ENCODE measurements at regions not wholly inside any gene's neighbourhood (a gene's known extent, or its start where the extent isn't known, plus 50 kb on each side); places are given as distances from the start of the nearest gene placed in this dataset.
A peak's percentile ranks its signal among the peaks of the same experiment; 100 is the strongest.
"Not testable (repeated sequence)": the region's sequence is repeated elsewhere in the genome, so short reads cannot be mapped to it uniquely, and the experiment has no call there.

- H3K4me1 Mint-ChIP-seq, result peaks cover 7 to 19% (median 12%) of the 10 kb centered on the region in 3 donors
- not testable (repeated sequence) for H3K27me3 Mint-ChIP-seq, H3K36me3 Mint-ChIP-seq, H3K27ac Mint-ChIP-seq, H3K4me3 Mint-ChIP-seq
- peaks cover 2 to 10% (median 4%) of the 10 kb centered on the region in 3 donors for H3K9me3 Mint-ChIP-seq
Measured at GRCh38 chr5:122669709-122670108, 105.2 kb upstream of the SNX2 start.

GRCh38 chr5:122673343-122673742 is 101.5 kb upstream of the SNX2 start:
- Mint-ChIP-seq H3K27ac (no peak overlapping the region), H3K36me3 (peaks cover 4% of the 10 kb centered on the region), H3K27me3 (no peaks in the 10 kb centered on the region), H3K9me3 (peaks cover 2 to 12% (median 4%) of the 10 kb centered on the region in 3 donors), H3K4me1 (peaks cover 10 to 19% (median 12%) of the 10 kb centered on the region in 3 donors), H3K4me3 (no peak overlapping the region)

- H3K27ac Mint-ChIP-seq, result no peak overlapping the region
- H3K4me1 Mint-ChIP-seq, result peaks cover 7 to 19% (median 8%) of the 10 kb centered on the region in 3 donors
- H3K4me3 Mint-ChIP-seq, result no peak overlapping the region
- peaks cover 2 to 12% (median 4%) of the 10 kb centered on the region in 3 donors for H3K9me3 Mint-ChIP-seq
- no peaks in the 10 kb centered on the region for H3K27me3 Mint-ChIP-seq
- H3K36me3 Mint-ChIP-seq, result peaks cover 4% of the 10 kb centered on the region
Measured at GRCh38 chr5:122674385-122674784, 100.5 kb upstream of the SNX2 start.

- peaks cover 0 to 3% (median 2%) of the 10 kb centered on the region in 3 donors for H3K9me3 Mint-ChIP-seq
- H3K4me3 Mint-ChIP-seq, result no peak overlapping the region
- peak overlapping the region in 1 of 3 donors; percentile 7 for H3K27ac Mint-ChIP-seq
- H3K27me3 Mint-ChIP-seq, result no peaks in the 10 kb centered on the region
- peaks cover 2% of the 10 kb centered on the region for H3K36me3 Mint-ChIP-seq
- H3K4me1 Mint-ChIP-seq, result peaks cover 0 to 7% (median 7%) of the 10 kb centered on the region in 3 donors
Measured at GRCh38 chr5:122680623-122681350, 94.1 kb upstream of the SNX2 start.

- Mint-ChIP-seq H3K27me3 (no peaks in the 10 kb centered on the region), H3K27ac (no peak overlapping the region), H3K4me1 (peaks cover 3 to 13% (median 7%) of the 10 kb centered on the region in 3 donors), H3K4me3 (no peak overlapping the region), H3K9me3 (peaks cover 0 to 3% (median 0%) of the 10 kb centered on the region in 3 donors), H3K36me3 (no peaks in the 10 kb centered on the region)
Measured at GRCh38 chr5:122683631-122684030, 91.2 kb upstream of the SNX2 start.

GRCh38 chr5:122690266-122690665 is 84.6 kb upstream of the SNX2 start:
- Mint-ChIP-seq H3K9me3 (no peaks in the 10 kb centered on the region), H3K27ac (peak overlapping the region in 1 of 3 donors; percentile 74), H3K27me3 (no peaks in the 10 kb centered on the region), H3K4me1 (peaks cover 17 to 34% (median 28%) of the 10 kb centered on the region in 3 donors), H3K4me3 (no peak overlapping the region), H3K36me3 (no peaks in the 10 kb centered on the region)

GRCh38 chr5:122691931-122692330 is 82.9 kb upstream of the SNX2 start:
- peak overlapping the region in 1 of 3 donors; percentile 4 for H3K27ac Mint-ChIP-seq
- H3K4me3 Mint-ChIP-seq, result no peak overlapping the region
- H3K4me1 Mint-ChIP-seq, result peaks cover 26 to 47% (median 35%) of the 10 kb centered on the region in 3 donors
- no peaks in the 10 kb centered on the region for H3K9me3 Mint-ChIP-seq
- H3K36me3 Mint-ChIP-seq, result no peaks in the 10 kb centered on the region
- no peaks in the 10 kb centered on the region for H3K27me3 Mint-ChIP-seq

GRCh38 chr5:122693963-122694362 is 80.9 kb upstream of the SNX2 start:
- no peaks in the 10 kb centered on the region for H3K36me3 Mint-ChIP-seq

GRCh38 chr5:122694884-122695283 is 80.0 kb upstream of the SNX2 start:
- peak overlapping the region in 2 of 4 donors; percentile 65 for H3K4me3 Mint-ChIP-seq
- H3K36me3 Mint-ChIP-seq, result no peaks in the 10 kb centered on the region
- H3K27ac Mint-ChIP-seq, result peak overlapping the region; percentile 48 to 91 (median 83)
- no peaks in the 10 kb centered on the region for H3K27me3 Mint-ChIP-seq
- H3K4me1 Mint-ChIP-seq, result peaks cover 30 to 50% (median 43%) of the 10 kb centered on the region in 3 donors
- no peaks in the 10 kb centered on the region for H3K9me3 Mint-ChIP-seq

More at GRCh38 chr5:122693963-122694362, 80.9 kb upstream of the SNX2 start:
- H3K9me3 Mint-ChIP-seq, result no peaks in the 10 kb centered on the region
- no peak overlapping the region for H3K4me3 Mint-ChIP-seq
- H3K27me3 Mint-ChIP-seq, result no peaks in the 10 kb centered on the region
- H3K4me1 Mint-ChIP-seq, result peaks cover 33 to 49% (median 41%) of the 10 kb centered on the region in 3 donors
- H3K27ac Mint-ChIP-seq, result peak overlapping the region in 1 of 3 donors; percentile 33

- not testable (repeated sequence) for H3K27me3 Mint-ChIP-seq, H3K36me3 Mint-ChIP-seq, H3K9me3 Mint-ChIP-seq
- Mint-ChIP-seq H3K27ac (peak overlapping the region; percentile 90 to 98 (median 91)), H3K4me1 (peaks cover 45 to 56% (median 52%) of the 10 kb centered on the region in 3 donors), H3K4me3 (peak overlapping the region; percentile 60 to 83 (median 68))
Measured at GRCh38 chr5:122696735-122697134, 78.1 kb upstream of the SNX2 start.

- peaks cover 47 to 59% (median 51%) of the 10 kb centered on the region in 3 donors for H3K4me1 Mint-ChIP-seq
- no peaks in the 10 kb centered on the region for H3K27me3 Mint-ChIP-seq
- peak overlapping the region; percentile 60 to 83 (median 68) for H3K4me3 Mint-ChIP-seq
- H3K9me3 Mint-ChIP-seq, result no peaks in the 10 kb centered on the region
- no peaks in the 10 kb centered on the region for H3K36me3 Mint-ChIP-seq
- peak overlapping the region; percentile 90 to 98 (median 91) for H3K27ac Mint-ChIP-seq
Measured at GRCh38 chr5:122697191-122697590, 77.7 kb upstream of the SNX2 start.

- Mint-ChIP-seq H3K4me3 (peak overlapping the region; percentile 6 to 79 (median 16)), H3K36me3 (no peaks in the 10 kb centered on the region), H3K27ac (peak overlapping the region; percentile 54 to 87 (median 59)), H3K9me3 (no peaks in the 10 kb centered on the region), H3K4me1 (peaks cover 49 to 70% (median 60%) of the 10 kb centered on the region in 3 donors), H3K27me3 (no peaks in the 10 kb centered on the region)
Measured at GRCh38 chr5:122699201-122699600, 75.7 kb upstream of the SNX2 start.

GRCh38 chr5:122701640-122702523 is 73.0 kb upstream of the SNX2 start:
- H3K27ac Mint-ChIP-seq, result peak overlapping the region; percentile 93 to 100 (median 98)

GRCh38 chr5:122702524-122702875 is 72.4 kb upstream of the SNX2 start:
- peak overlapping the region; percentile 61 to 84 (median 73) for H3K4me3 Mint-ChIP-seq
- H3K9me3 Mint-ChIP-seq, result no peaks in the 10 kb centered on the region
- peaks cover 26 to 62% (median 39%) of the 10 kb centered on the region in 3 donors for H3K4me1 Mint-ChIP-seq
- H3K36me3 Mint-ChIP-seq, result no peaks in the 10 kb centered on the region
- H3K27me3 Mint-ChIP-seq, result no peaks in the 10 kb centered on the region
- peak overlapping the region; percentile 93 to 99 (median 98) for H3K27ac Mint-ChIP-seq

More at GRCh38 chr5:122701640-122702523, 73.0 kb upstream of the SNX2 start:
- Mint-ChIP-seq H3K27me3 (no peaks in the 10 kb centered on the region), H3K9me3 (no peaks in the 10 kb centered on the region), H3K4me1 (peaks cover 33 to 68% (median 45%) of the 10 kb centered on the region in 3 donors), H3K36me3 (no peaks in the 10 kb centered on the region), H3K4me3 (peak overlapping the region; percentile 75 to 92 (median 84))

GRCh38 chr5:122703203-122703602 is 71.7 kb upstream of the SNX2 start:
- Mint-ChIP-seq H3K27me3 (no peaks in the 10 kb centered on the region), H3K27ac (peak overlapping the region; percentile 93 to 99 (median 98)), H3K36me3 (no peaks in the 10 kb centered on the region), H3K9me3 (no peaks in the 10 kb centered on the region), H3K4me1 (peaks cover 26 to 61% (median 41%) of the 10 kb centered on the region in 3 donors), H3K4me3 (peak overlapping the region in 3 of 4 donors; percentile 61 to 84 (median 78))

Data from IgD-negative memory B cell (primary cell).